ENCODE measurements at regions not wholly inside any gene's neighbourhood (a gene's known extent, or its start where the extent isn't known, plus 50 kb on each side); places are given as distances from the start of the nearest gene placed in this dataset.
"Not testable (repeated sequence)": the region's sequence is repeated elsewhere in the genome, so short reads cannot be mapped to it uniquely, and the experiment has no call there.

GRCh38 chr1:143839182-143839581 is 132.6 kb downstream of the FAM72C start:
- H3K27me3 ChIP-seq; intact Hi-C loops (cut with DNase I; ENCODE audit: low total_unique reads); DNase-seq; in situ Hi-C loops (cut with MboI; ENCODE audit: low sequenced_read_pairs in 4 of 4); H3K27ac ChIP-seq; ATAC-seq; H3K4me1 ChIP-seq; H3K36me3 ChIP-seq; H3K4me3 ChIP-seq; H3K9me3 ChIP-seq: not testable (repeated sequence)

DNA sequence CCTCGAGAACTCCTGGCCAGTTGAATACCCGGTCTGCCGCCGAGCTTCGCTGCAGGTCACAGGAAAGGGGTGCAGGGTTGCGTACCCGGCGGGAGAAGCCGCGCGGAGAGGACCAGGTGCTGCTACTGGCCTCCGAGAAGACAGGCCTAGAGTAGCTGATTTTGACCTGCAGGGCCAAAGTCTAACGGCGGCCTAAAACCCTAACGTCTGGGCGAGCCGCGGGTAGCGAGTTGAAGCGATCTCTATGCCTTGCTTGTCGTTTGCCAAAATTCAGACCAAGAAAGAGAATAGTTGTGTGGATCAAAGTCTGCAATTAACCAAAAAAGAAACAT is 133.2 kb downstream of the FAM72C start:
- H3K4me1 ChIP-seq; ATAC-seq; H3K4me3 ChIP-seq; H3K36me3 ChIP-seq; in situ Hi-C loops (cut with MboI; ENCODE audit: low sequenced_read_pairs in 4 of 4); H3K27me3 ChIP-seq; H3K9me3 ChIP-seq; DNase-seq; H3K27ac ChIP-seq; intact Hi-C loops (cut with DNase I; ENCODE audit: low total_unique reads): not testable (repeated sequence)

DNA sequence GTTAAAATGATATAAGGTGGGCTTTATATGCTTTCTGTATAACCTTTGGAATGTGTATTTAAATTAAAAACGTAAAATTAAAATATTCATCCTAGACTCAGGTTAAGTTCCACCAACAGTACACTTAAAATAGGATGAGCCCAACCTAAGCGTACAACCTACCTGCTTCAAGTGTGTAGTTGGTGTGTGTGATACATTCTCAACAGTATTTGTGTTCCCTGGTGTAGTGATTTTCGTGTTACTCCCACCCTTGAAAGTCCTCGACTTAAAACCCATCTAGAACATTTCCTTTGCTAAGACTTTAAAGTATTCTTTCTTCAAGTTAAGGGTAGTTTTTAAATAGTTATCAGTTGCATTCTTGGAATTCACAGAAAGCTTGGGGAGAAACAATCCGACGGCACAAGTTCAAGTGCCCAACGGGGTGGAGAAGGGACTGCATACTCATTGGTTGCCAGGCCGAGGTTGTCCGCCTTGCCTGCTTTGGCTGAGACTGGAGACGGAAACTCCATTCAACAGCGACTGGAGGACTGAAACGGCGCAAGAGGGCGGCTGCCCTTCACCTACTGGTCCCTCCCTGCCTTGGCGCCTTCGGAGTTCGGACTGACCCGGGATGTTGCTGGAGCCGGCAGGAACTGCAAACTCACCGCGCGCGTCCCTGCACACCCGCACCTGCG is 133.7 kb downstream of the FAM72C start:
- not testable (repeated sequence) for DNase-seq

GRCh38 chr1:143833376-143833775 is 138.4 kb downstream of the FAM72C start:
- H3K36me3 ChIP-seq; H3K27ac ChIP-seq; H3K27me3 ChIP-seq; H3K4me1 ChIP-seq; intact Hi-C loops (cut with DNase I; ENCODE audit: low total_unique reads); ATAC-seq; in situ Hi-C loops (cut with MboI; ENCODE audit: low sequenced_read_pairs in 4 of 4); H3K9me3 ChIP-seq; H3K4me3 ChIP-seq; DNase-seq: not testable (repeated sequence)

More for the DNA sequence above, 133.7 kb downstream of the FAM72C start:
- H3K4me3 ChIP-seq; H3K27ac ChIP-seq; in situ Hi-C loops (cut with MboI; ENCODE audit: low sequenced_read_pairs in 4 of 4); H3K9me3 ChIP-seq; H3K27me3 ChIP-seq; intact Hi-C loops (cut with DNase I; ENCODE audit: low total_unique reads); H3K4me1 ChIP-seq; H3K36me3 ChIP-seq; ATAC-seq: not testable (repeated sequence)

DNA sequence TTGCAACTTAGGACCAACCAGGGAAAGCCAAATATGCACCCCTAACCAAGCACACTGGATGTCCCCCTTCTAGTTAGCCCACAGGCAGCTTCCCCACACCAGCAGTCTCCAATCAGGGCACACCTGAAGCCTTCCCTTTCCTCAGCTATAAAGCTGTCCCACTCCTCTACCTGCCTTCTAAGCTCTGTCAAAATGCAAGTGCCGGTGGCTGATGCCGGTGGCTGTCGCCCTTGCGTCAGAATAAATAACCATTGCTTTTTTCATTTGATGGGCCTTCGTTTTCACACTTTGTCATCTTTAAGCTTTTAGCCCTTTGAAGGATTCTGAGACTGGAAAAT is 139.4 kb downstream of the FAM72C start:
- H3K4me1 ChIP-seq; ATAC-seq; H3K36me3 ChIP-seq; intact Hi-C loops (cut with DNase I; ENCODE audit: low total_unique reads); DNase-seq; in situ Hi-C loops (cut with MboI; ENCODE audit: low sequenced_read_pairs in 4 of 4); H3K27me3 ChIP-seq; H3K9me3 ChIP-seq; H3K4me3 ChIP-seq; H3K27ac ChIP-seq: not testable (repeated sequence)

DNA sequence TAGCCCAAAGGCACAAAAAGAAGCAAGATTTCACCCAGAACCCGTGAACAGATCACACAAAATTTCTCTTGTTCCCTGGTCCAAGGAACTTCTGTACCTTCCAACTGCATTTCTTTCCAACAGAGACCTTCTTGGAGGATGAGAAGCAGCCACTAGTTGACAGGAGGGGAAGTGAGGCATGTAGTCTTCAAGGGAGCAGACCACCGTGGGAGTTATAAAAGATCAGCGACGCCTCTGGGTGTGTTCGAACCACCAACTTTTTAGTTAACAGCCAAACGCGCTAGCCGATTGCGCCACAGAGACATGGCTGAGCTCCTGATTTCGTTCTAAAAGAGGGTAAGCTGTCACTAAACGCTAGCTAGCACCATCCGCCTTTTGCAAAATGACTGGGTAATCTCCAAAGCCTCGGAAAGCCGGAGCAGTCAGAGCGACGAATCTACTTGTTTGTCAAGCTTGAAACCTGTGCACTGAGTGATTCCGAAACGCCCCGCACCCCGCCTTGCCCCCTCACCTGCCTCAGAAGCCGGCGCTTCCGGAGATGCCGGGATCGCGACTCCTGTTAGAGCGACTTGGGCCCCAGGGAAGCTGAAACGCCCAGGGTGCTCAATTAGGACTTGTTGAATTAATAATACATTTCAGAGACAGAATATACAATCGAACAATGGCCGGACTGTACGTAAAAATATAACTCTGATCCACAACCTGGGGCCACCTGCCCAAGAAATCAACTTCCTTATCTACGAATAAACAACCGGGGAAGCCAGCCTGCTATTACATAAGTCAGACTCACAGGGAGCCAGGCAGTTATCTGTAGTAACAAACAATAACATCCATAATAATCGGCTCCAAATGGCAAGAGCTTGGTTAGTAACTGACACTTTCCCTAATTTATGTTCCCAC is 140.1 kb downstream of the FAM72C start:
- H3K36me3 ChIP-seq; H3K9me3 ChIP-seq; H3K4me3 ChIP-seq; intact Hi-C loops (cut with DNase I; ENCODE audit: low total_unique reads); DNase-seq; H3K4me1 ChIP-seq; in situ Hi-C loops (cut with MboI; ENCODE audit: low sequenced_read_pairs in 4 of 4); H3K27me3 ChIP-seq; H3K27ac ChIP-seq; ATAC-seq: not testable (repeated sequence)

DNA sequence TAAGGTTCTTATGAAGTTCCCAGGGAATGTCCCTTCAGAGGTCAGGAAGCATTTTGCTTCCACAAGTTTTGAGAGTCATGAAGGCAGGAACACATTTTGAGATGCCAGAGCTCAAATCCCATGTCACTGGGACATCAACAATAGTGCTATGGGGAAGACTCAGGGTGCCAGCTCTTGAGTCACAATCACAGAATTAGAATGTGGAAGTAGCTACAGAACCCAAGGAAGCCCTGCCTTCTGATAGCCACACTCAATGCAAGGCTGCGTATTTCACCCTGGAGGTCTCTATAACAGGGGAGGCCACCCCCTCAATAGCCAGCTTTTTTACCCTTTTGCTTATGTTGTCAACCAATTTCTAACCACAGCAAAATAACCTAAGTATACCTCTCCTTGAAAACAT is 145.6 kb downstream of the FAM72C start:
- H3K27me3 ChIP-seq; H3K27ac ChIP-seq; ATAC-seq; DNase-seq; H3K4me1 ChIP-seq; in situ Hi-C loops (cut with MboI; ENCODE audit: low sequenced_read_pairs in 4 of 4); H3K4me3 ChIP-seq; intact Hi-C loops (cut with DNase I; ENCODE audit: low total_unique reads); H3K9me3 ChIP-seq; H3K36me3 ChIP-seq: not testable (repeated sequence)

DNA sequence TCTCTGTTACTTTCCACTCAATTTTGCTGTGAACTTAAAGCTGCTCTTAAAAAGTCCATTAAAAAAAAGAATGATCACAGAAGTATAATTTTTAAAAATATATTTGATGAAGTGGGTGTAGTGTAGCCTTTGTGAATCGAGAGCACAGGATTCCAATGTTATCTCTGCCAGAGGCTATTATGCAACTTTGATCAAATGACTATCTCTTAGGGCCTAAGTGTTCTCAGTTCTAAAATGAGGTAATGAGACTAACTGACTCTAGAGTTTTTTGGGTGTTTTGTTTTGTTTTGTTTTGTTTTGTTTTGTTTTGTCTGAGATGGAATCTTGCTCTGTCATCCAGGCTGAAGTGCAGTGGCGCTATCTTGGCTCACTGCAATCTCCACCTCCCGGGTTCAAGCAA is 147.5 kb downstream of the FAM72C start:
- ATAC-seq; H3K27ac ChIP-seq; intact Hi-C loops (cut with DNase I; ENCODE audit: low total_unique reads); H3K4me1 ChIP-seq; H3K4me3 ChIP-seq; H3K36me3 ChIP-seq; DNase-seq; H3K9me3 ChIP-seq; H3K27me3 ChIP-seq; in situ Hi-C loops (cut with MboI; ENCODE audit: low sequenced_read_pairs in 4 of 4): not testable (repeated sequence)

DNA sequence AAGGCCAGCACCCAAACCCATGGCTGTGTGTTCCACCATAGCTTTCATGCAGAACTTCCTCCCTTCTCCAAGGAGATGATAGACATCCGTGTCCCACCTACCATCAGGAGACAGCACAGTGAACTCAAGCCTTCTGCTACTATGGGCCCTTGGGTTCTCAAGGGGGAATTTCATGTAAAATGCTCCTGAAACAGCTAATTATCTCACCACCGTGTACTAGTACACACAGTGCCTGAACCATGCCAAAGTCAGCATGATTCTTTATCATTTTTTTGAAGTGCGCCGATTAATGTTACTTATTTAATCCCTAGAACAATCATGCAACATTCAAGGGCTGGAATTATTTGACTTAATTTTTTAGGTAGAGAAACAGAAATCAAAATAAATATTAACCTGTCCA is 151.7 kb downstream of the FAM72C start:
- in situ Hi-C loops (cut with MboI; ENCODE audit: low sequenced_read_pairs in 4 of 4); H3K36me3 ChIP-seq; intact Hi-C loops (cut with DNase I; ENCODE audit: low total_unique reads); ATAC-seq; H3K27ac ChIP-seq; DNase-seq; H3K9me3 ChIP-seq; H3K27me3 ChIP-seq; H3K4me1 ChIP-seq; H3K4me3 ChIP-seq: not testable (repeated sequence)

GRCh38 chr1:143816369-143816768 is 155.4 kb downstream of the FAM72C start:
- ATAC-seq; H3K36me3 ChIP-seq; H3K9me3 ChIP-seq; H3K4me1 ChIP-seq; H3K27me3 ChIP-seq; H3K4me3 ChIP-seq; H3K27ac ChIP-seq; DNase-seq; intact Hi-C loops (cut with DNase I; ENCODE audit: low total_unique reads); in situ Hi-C loops (cut with MboI; ENCODE audit: low sequenced_read_pairs in 4 of 4): not testable (repeated sequence)

DNA sequence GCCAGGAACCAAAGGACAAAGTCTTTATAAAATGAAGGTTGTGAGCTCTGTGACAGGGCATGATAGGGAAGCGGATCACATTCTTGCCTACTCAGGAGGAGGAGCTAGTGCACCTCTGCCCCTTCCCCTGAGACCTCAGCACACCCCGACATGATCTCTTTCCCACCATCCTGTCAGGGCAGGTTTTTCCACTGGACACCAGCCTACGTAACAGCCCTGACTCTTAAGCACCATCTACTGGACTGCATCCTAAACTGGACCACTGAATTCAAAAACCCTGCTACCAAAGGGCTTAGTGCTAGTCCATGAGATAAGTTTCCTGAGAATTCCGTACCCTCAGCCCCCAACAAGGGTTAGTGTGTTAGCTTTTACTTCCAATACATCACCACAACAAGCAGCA is 166.4 kb downstream of the FAM72C start:
- H3K27me3 ChIP-seq; H3K36me3 ChIP-seq; H3K9me3 ChIP-seq; in situ Hi-C loops (cut with MboI; ENCODE audit: low sequenced_read_pairs in 4 of 4); H3K4me3 ChIP-seq; ATAC-seq; H3K4me1 ChIP-seq; intact Hi-C loops (cut with DNase I; ENCODE audit: low total_unique reads); DNase-seq; H3K27ac ChIP-seq: not testable (repeated sequence)

DNA sequence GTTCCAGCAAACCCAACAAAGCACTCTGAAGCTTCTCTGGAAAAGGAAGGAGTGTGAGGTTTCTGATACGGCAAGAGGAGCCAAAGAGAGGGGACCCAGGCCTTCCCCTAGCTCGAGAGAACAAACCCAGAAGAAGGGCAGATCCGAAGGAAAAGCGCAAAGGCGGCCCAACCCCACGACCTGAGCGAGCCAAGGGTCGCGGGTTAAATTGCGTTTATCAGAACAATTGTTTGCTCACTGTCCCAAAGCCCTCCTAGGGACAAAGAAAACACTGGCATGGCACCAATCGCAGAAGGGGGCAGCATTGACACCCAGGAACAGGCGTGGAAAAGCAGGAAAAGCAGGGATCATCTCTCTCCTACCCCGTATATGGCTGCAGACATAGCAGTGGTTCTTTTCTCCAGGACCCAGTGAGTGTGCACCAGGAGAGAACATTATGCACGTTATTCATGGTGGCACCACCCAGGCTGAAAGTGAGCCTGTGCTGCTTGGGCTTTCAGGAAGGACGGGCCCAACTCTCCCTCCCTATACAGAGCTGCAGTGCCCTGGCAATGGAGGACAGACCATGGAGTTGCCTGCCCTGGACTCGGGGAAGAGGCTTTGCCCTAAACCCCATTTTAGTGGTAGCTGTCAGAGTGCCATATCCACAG is 167.0 kb downstream of the FAM72C start:
- not testable (repeated sequence) for H3K4me3 ChIP-seq

More for the DNA sequence above, 167.0 kb downstream of the FAM72C start:
- H3K27ac ChIP-seq; ATAC-seq; H3K36me3 ChIP-seq; H3K4me1 ChIP-seq; DNase-seq; H3K27me3 ChIP-seq; intact Hi-C loops (cut with DNase I; ENCODE audit: low total_unique reads); H3K9me3 ChIP-seq; in situ Hi-C loops (cut with MboI; ENCODE audit: low sequenced_read_pairs in 4 of 4): not testable (repeated sequence)

Data from gastrocnemius medialis (tissue), 4 donors.